Fibroblast of lung (primary cell): ENCODE measurements at regions not wholly inside any gene's neighbourhood (a gene's known extent, or its start where the extent isn't known, plus 50 kb on each side); places are given as distances from the start of the nearest gene placed in this dataset.

Experiments used
- DNase-seq, 2 donors: peaks; one replicate each; pipeline versions ENCODE4 v3.0.0 to v3.0.0-alpha.2; 2010; ENCODE audit warnings: low read depth in 2 of 2
- H2AFZ ChIP-seq: 2 replicates; pipeline ENCODE4 v1.5.1; 2012; ENCODE audit warnings: low read length, control low read depth, inconsistent platforms
- H3K27ac ChIP-seq: 2 replicates; pipeline ENCODE4 v1.5.1; 2011; ENCODE audit warnings: low read length, control low read depth; ENCODE audit not compliant: insufficient read depth
- H3K27me3 ChIP-seq: 2 replicates; pipeline ENCODE4 v1.5.1; 2011; ENCODE audit warnings: mild to moderate bottlenecking, low read length; ENCODE audit not compliant: control insufficient read depth, insufficient read depth
- H3K36me3 ChIP-seq: 2 replicates; pipeline ENCODE4 v1.5.1; 2011; ENCODE audit warnings: low read length; ENCODE audit not compliant: control insufficient read depth, insufficient read depth
- H3K4me1 ChIP-seq: 2 replicates; pipeline ENCODE4 v1.5.1; 2011; ENCODE audit warnings: low read length; ENCODE audit not compliant: control insufficient read depth, insufficient read depth; ENCODE audit errors: extremely low read depth
- H3K4me2 ChIP-seq: 2 replicates; pipeline ENCODE4 v1.5.1; 2011; ENCODE audit warnings: low read length, control low read depth; ENCODE audit not compliant: insufficient read depth; ENCODE audit errors: extremely low read depth
- H3K4me3 ChIP-seq, 4 experiments: fragments of 200-600 bp in 1 of 4; sonication (generic) in 1 of 4; replicated peaks in 1 of 4; 2 replicates each; pipeline ENCODE4 v1.5.1; 2011 to 2016; ENCODE audit warnings: low read length in 4 of 4, low read depth in 3 of 4, mild to moderate bottlenecking in 3 of 4, control low read depth in 2 of 4, inconsistent platforms in 1 of 4, mixed read lengths in 1 of 4; ENCODE audit not compliant: insufficient read depth in 1 of 4; ENCODE audit errors: control extremely low read depth in 1 of 4
- H3K79me2 ChIP-seq: 2 replicates; pipeline ENCODE4 v1.5.1; 2012; ENCODE audit warnings: mild to moderate bottlenecking, low read length, inconsistent platforms; ENCODE audit not compliant: control insufficient read depth, insufficient read depth
- H3K9ac ChIP-seq: 2 replicates; pipeline ENCODE4 v1.5.1; 2011; ENCODE audit warnings: mild to moderate bottlenecking, low read length, control low read depth; ENCODE audit not compliant: insufficient read depth
- H3K9me3 ChIP-seq: 2 replicates; pipeline ENCODE4 v1.5.1; 2012; ENCODE audit warnings: low read depth, low read length; ENCODE audit not compliant: control insufficient read depth, insufficient read depth
- H4K20me1 ChIP-seq: 2 replicates; pipeline ENCODE4 v1.5.1; 2011; ENCODE audit warnings: low read length; ENCODE audit not compliant: control insufficient read depth, insufficient read depth; ENCODE audit errors: extremely low read depth
- EZH2 ChIP-seq: IDR thresholded peaks from 2 replicates; pipeline ENCODE4 v1.5.1; 2012; ENCODE audit warnings: low read length, control low read depth, mild to moderate bottlenecking; ENCODE audit errors: missing control alignments
- TF ChIP-seq, protein P1 (sequence below), 2 donors: IDR thresholded peaks in 1 of 2; conservative IDR thresholded peaks in 1 of 2; 1 replicate in 1 of 2; 2 replicates in 1 of 2; pipeline ENCODE4 v1.5.1; 2011 to 2012; ENCODE audit warnings: low read length in 2 of 2, control low read depth in 1 of 2, inconsistent platforms in 1 of 2, low read depth in 1 of 2, mild to moderate bottlenecking in 1 of 2

DNA sequence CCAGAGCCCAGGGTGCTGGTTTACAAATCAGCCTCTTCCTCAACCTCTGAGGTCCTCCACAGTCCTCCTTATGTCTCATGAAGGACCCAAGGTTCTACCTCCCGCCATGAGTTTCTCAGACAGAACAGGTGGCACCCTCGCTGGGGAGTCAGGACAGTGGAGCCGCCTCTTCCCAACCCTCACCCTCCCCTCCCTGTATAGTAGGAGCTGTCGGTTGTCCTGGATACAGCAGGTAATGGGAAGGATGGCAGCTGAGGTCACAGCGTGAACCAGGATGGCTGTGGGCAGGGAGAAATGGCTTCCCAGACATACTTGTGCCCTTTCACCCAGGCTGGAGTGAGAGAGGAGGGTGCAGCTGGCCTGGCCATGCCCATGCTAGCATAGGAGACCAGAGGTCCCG lies 134.6 kb downstream of the CHST1 start:
- H3K4me3 ChIP-seq = no peak overlapping the region
- H3K27ac ChIP-seq = no peak overlapping the region
- H3K27me3 ChIP-seq = no peaks in the 10 kb centered on the region
- no peaks in the 10 kb centered on the region for H3K79me2 ChIP-seq
- H3K9ac ChIP-seq = no peak overlapping the region
- no peaks in the 10 kb centered on the region for H3K4me1 ChIP-seq
- no peak overlapping the region for H3K4me2 ChIP-seq
- H3K9me3 ChIP-seq = no peaks in the 10 kb centered on the region
- no peak for TF ChIP-seq EZH2
- TF ChIP-seq, protein P1, sequence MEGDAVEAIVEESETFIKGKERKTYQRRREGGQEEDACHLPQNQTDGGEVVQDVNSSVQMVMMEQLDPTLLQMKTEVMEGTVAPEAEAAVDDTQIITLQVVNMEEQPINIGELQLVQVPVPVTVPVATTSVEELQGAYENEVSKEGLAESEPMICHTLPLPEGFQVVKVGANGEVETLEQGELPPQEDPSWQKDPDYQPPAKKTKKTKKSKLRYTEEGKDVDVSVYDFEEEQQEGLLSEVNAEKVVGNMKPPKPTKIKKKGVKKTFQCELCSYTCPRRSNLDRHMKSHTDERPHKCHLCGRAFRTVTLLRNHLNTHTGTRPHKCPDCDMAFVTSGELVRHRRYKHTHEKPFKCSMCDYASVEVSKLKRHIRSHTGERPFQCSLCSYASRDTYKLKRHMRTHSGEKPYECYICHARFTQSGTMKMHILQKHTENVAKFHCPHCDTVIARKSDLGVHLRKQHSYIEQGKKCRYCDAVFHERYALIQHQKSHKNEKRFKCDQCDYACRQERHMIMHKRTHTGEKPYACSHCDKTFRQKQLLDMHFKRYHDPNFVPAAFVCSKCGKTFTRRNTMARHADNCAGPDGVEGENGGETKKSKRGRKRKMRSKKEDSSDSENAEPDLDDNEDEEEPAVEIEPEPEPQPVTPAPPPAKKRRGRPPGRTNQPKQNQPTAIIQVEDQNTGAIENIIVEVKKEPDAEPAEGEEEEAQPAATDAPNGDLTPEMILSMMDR (conservative IDR thresholded peaks at IDR 0.05 in 1 of 2, IDR thresholded peaks at IDR 0.05 in 1 of 2; ENCODE audit: low read depth in 1 of 2, low read length in 2 of 2) = no peak
- DNase-seq = no peak
- no peak overlapping the region for H2AFZ ChIP-seq
- no peaks in the 10 kb centered on the region for H3K36me3 ChIP-seq
- H4K20me1 ChIP-seq = no peaks in the 10 kb centered on the region

DNA sequence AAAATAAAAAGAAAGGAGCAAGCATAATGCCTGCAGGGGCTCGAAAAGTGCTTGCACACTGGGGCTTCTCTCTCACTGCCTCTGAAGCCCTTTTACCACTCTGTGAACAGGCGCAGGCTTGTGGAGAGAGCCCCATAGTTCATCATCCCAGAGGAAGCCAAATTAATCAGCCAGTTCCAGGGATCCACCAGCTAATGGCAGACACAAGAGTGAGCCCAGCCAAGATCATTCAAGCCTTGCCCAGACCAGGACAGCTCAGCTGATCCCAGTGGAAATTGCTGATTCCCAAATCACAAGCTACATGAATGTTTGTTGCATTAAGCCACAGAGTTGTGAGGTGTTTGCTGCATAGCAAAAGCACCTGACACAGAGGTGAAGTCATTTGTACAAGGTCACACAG lies 135.3 kb downstream of the CHST1 start:
- no peak overlapping the region for H3K4me3 ChIP-seq
- H3K36me3 ChIP-seq = no peaks in the 10 kb centered on the region
- H3K9me3 ChIP-seq = no peaks in the 10 kb centered on the region
- H3K27me3 ChIP-seq = no peaks in the 10 kb centered on the region
- no peak overlapping the region for H3K9ac ChIP-seq
- TF ChIP-seq EZH2 = no peak
- TF ChIP-seq, protein P1 (conservative IDR thresholded peaks at IDR 0.05 in 1 of 2, IDR thresholded peaks at IDR 0.05 in 1 of 2; ENCODE audit: low read depth in 1 of 2, low read length in 2 of 2) = no peak
- H4K20me1 ChIP-seq = no peaks in the 10 kb centered on the region
- DNase-seq = no peak
- H3K4me2 ChIP-seq = no peak overlapping the region
- no peak overlapping the region for H3K27ac ChIP-seq
- H3K79me2 ChIP-seq = no peaks in the 10 kb centered on the region
- H2AFZ ChIP-seq = no peak overlapping the region
- H3K4me1 ChIP-seq = no peaks in the 10 kb centered on the region

GRCh38 chr11:45528435-45528834 lies 137.0 kb downstream of the CHST1 start:
- Histone ChIP-seq H3K4me3 (no peak overlapping the region), H3K36me3 (no peaks in the 10 kb centered on the region), H4K20me1 (no peaks in the 10 kb centered on the region), H3K4me1 (no peaks in the 10 kb centered on the region), H3K27ac (no peak overlapping the region), H3K4me2 (no peak overlapping the region), H2AFZ (no peak overlapping the region), H3K9ac (no peak overlapping the region), H3K27me3 (no peaks in the 10 kb centered on the region), H3K79me2 (no peaks in the 10 kb centered on the region), H3K9me3 (no peaks in the 10 kb centered on the region)
- no peak for DNase-seq
- TF ChIP-seq, protein P1 (conservative IDR thresholded peaks at IDR 0.05 in 1 of 2, IDR thresholded peaks at IDR 0.05 in 1 of 2; ENCODE audit: low read depth in 1 of 2, low read length in 2 of 2) = no peak
- no peak for TF ChIP-seq EZH2
